ENCODE measurements at regions not wholly inside any gene's neighbourhood (a gene's known extent, or its start where the extent isn't known, plus 50 kb on each side); places are given as distances from the start of the nearest gene placed in this dataset.

- H3K9me3 ChIP-seq (ENCODE audit: control insufficient read depth, insufficient read depth, low read length) = no peaks in the 10 kb centered on the region
- H3K9ac ChIP-seq (ENCODE audit: low read depth, low read length) = no peak overlapping the region
- no peaks in the 10 kb centered on the region for H3K36me3 ChIP-seq (ENCODE audit: insufficient read depth, low read length)
- H3K4me1 ChIP-seq (ENCODE audit: insufficient read depth, low read length) = no peaks in the 10 kb centered on the region
Observed at GRCh38 chr18:61713502-61713901, 179.3 kb downstream of the RNF152 start.

- H3K36me3 ChIP-seq (ENCODE audit: insufficient read depth, low read length) = no peaks in the 10 kb centered on the region
- H3K4me1 ChIP-seq (ENCODE audit: insufficient read depth, low read length) = no peaks in the 10 kb centered on the region
- H3K9me3 ChIP-seq (ENCODE audit: control insufficient read depth, insufficient read depth, low read length) = no peaks in the 10 kb centered on the region
- H3K9ac ChIP-seq (ENCODE audit: low read depth, low read length) = no peak overlapping the region
Observed at GRCh38 chr18:61710082-61710620, 182.7 kb downstream of the RNF152 start.

- Histone ChIP-seq H3K36me3 (ENCODE audit: insufficient read depth, low read length) (no peaks in the 10 kb centered on the region), H3K9ac (ENCODE audit: low read depth, low read length) (no peak overlapping the region), H3K4me1 (ENCODE audit: insufficient read depth, low read length) (no peaks in the 10 kb centered on the region), H3K9me3 (ENCODE audit: control insufficient read depth, insufficient read depth, low read length) (no peaks in the 10 kb centered on the region)
Observed at GRCh38 chr18:61706276-61706915, 186.4 kb downstream of the RNF152 start.

- no peak overlapping the region for H3K9ac ChIP-seq (ENCODE audit: low read depth, low read length)
- no peaks in the 10 kb centered on the region for H3K9me3 ChIP-seq (ENCODE audit: control insufficient read depth, insufficient read depth, low read length)
- no peaks in the 10 kb centered on the region for H3K4me1 ChIP-seq (ENCODE audit: insufficient read depth, low read length)
- no peaks in the 10 kb centered on the region for H3K36me3 ChIP-seq (ENCODE audit: insufficient read depth, low read length)
Observed at GRCh38 chr18:61703508-61703907, 189.3 kb downstream of the RNF152 start.

- no peaks in the 10 kb centered on the region for H3K36me3 ChIP-seq (ENCODE audit: insufficient read depth, low read length)
- H3K9me3 ChIP-seq (ENCODE audit: control insufficient read depth, insufficient read depth, low read length) = no peaks in the 10 kb centered on the region
- no peak overlapping the region for H3K9ac ChIP-seq (ENCODE audit: low read depth, low read length)
- H3K4me1 ChIP-seq (ENCODE audit: insufficient read depth, low read length) = no peaks in the 10 kb centered on the region
Observed at GRCh38 chr18:61702007-61702406, 190.8 kb downstream of the RNF152 start.

- Histone ChIP-seq H3K36me3 (ENCODE audit: insufficient read depth, low read length) (no peaks in the 10 kb centered on the region), H3K9ac (ENCODE audit: low read depth, low read length) (no peak overlapping the region), H3K9me3 (ENCODE audit: control insufficient read depth, insufficient read depth, low read length) (peaks cover 4% of the 10 kb centered on the region; the same call in 1 of the 2 replicates)
Observed at GRCh38 chr18:61699397-61700110, 193.3 kb downstream of the RNF152 start.

GRCh38 chr18:61697306-61697909 lies 195.4 kb downstream of the RNF152 start:
- no peaks in the 10 kb centered on the region for H3K4me1 ChIP-seq (ENCODE audit: insufficient read depth, low read length)
- no peak overlapping the region for H3K9ac ChIP-seq (ENCODE audit: low read depth, low read length)
- H3K9me3 ChIP-seq (ENCODE audit: control insufficient read depth, insufficient read depth, low read length) = peaks cover 4% of the 10 kb centered on the region; the same call in 1 of the 2 replicates
- no peaks in the 10 kb centered on the region for H3K36me3 ChIP-seq (ENCODE audit: insufficient read depth, low read length)

More at GRCh38 chr18:61699397-61700110, 193.3 kb downstream of the RNF152 start:
- no peaks in the 10 kb centered on the region for H3K4me1 ChIP-seq (ENCODE audit: insufficient read depth, low read length)

- Histone ChIP-seq H3K36me3 (ENCODE audit: insufficient read depth, low read length) (no peaks in the 10 kb centered on the region), H3K9ac (ENCODE audit: low read depth, low read length) (no peak overlapping the region), H3K9me3 (ENCODE audit: control insufficient read depth, insufficient read depth, low read length) (peaks cover 4% of the 10 kb centered on the region; the same call in 1 of the 2 replicates), H3K4me1 (ENCODE audit: insufficient read depth, low read length) (no peaks in the 10 kb centered on the region)
Observed at GRCh38 chr18:61694236-61694635, 198.6 kb downstream of the RNF152 start.

- Histone ChIP-seq H3K9ac (ENCODE audit: low read depth, low read length) (no peak overlapping the region), H3K36me3 (ENCODE audit: insufficient read depth, low read length) (no peaks in the 10 kb centered on the region), H3K4me1 (ENCODE audit: insufficient read depth, low read length) (no peaks in the 10 kb centered on the region), H3K9me3 (ENCODE audit: control insufficient read depth, insufficient read depth, low read length) (0 out of 2 replicates have a peak, but pooled peaks cover 2% of the 10 kb centered on the region)
Observed at GRCh38 chr18:61690418-61691138, 202.2 kb downstream of the RNF152 start.

- Histone ChIP-seq H3K36me3 (ENCODE audit: insufficient read depth, low read length) (no peaks in the 10 kb centered on the region; the same call in 1 of the 2 replicates), H3K4me1 (ENCODE audit: insufficient read depth, low read length) (no peaks in the 10 kb centered on the region), H3K9ac (ENCODE audit: low read depth, low read length) (no peak overlapping the region), H3K9me3 (ENCODE audit: control insufficient read depth, insufficient read depth, low read length) (no peaks in the 10 kb centered on the region)
Observed at GRCh38 chr18:61687317-61687716, 205.5 kb downstream of the RNF152 start.

- H3K36me3 ChIP-seq (ENCODE audit: insufficient read depth, low read length) = no peaks in the 10 kb centered on the region; the same call in 1 of the 2 replicates
- no peak overlapping the region for H3K9ac ChIP-seq (ENCODE audit: low read depth, low read length)
- peaks cover 10% of the 10 kb centered on the region; the same call in 1 of the 2 replicates for H3K9me3 ChIP-seq (ENCODE audit: control insufficient read depth, insufficient read depth, low read length)
- H3K4me1 ChIP-seq (ENCODE audit: insufficient read depth, low read length) = no peaks in the 10 kb centered on the region
Observed at GRCh38 chr18:61683856-61684255, 209.0 kb downstream of the RNF152 start.

- Histone ChIP-seq H3K9me3 (ENCODE audit: control insufficient read depth, insufficient read depth, low read length) (peaks cover 10% of the 10 kb centered on the region; the same call in 1 of the 2 replicates), H3K9ac (ENCODE audit: low read depth, low read length) (no peak overlapping the region), H3K36me3 (ENCODE audit: insufficient read depth, low read length) (no peaks in the 10 kb centered on the region; the same call in 1 of the 2 replicates), H3K4me1 (ENCODE audit: insufficient read depth, low read length) (no peaks in the 10 kb centered on the region)
Observed at GRCh38 chr18:61681065-61681464, 211.7 kb downstream of the RNF152 start.

GRCh38 chr18:61679836-61680235 lies 213.0 kb downstream of the RNF152 start:
- H3K9me3 ChIP-seq (ENCODE audit: control insufficient read depth, insufficient read depth, low read length) = peaks cover 10% of the 10 kb centered on the region; the same call in 1 of the 2 replicates
- no peaks in the 10 kb centered on the region; the same call in 1 of the 2 replicates for H3K36me3 ChIP-seq (ENCODE audit: insufficient read depth, low read length)
- H3K9ac ChIP-seq (ENCODE audit: low read depth, low read length) = no peak overlapping the region
- H3K4me1 ChIP-seq (ENCODE audit: insufficient read depth, low read length) = no peaks in the 10 kb centered on the region

GRCh38 chr18:61677435-61677970 lies 215.3 kb downstream of the RNF152 start:
- no peaks in the 10 kb centered on the region for H3K36me3 ChIP-seq (ENCODE audit: insufficient read depth, low read length)
- H3K9ac ChIP-seq (ENCODE audit: low read depth, low read length) = no peak overlapping the region
- no peaks in the 10 kb centered on the region for H3K4me1 ChIP-seq (ENCODE audit: insufficient read depth, low read length)
- peaks cover 10% of the 10 kb centered on the region; the same call in 1 of the 2 replicates for H3K9me3 ChIP-seq (ENCODE audit: control insufficient read depth, insufficient read depth, low read length)

Measured in ES-I3 (cell line).